Motor neuron (in vitro differentiated cells): ENCODE measurements at regions not wholly inside any gene's neighbourhood (a gene's known extent, or its start where the extent isn't known, plus 50 kb on each side); places are given as distances from the start of the nearest gene placed in this dataset.

ENCODE experiments used
- ATAC-seq, 8 experiments: fragments of 200-7000 bp; cut with Tn5 transposase; replicated peaks in 6 of 8; 2 replicates each; pipeline ENCODE4 v1.8.0; 2021; ENCODE audit warnings: mild to moderate bottlenecking in 8 of 8, moderate library complexity in 8 of 8
- H3K27ac ChIP-seq, 2 donors: fragments of 250-450 bp; sonication (Bioruptor Pico); 2 replicates each; pipeline ENCODE4 v1.9.0; 2021; ENCODE audit warnings: antibody characterized with exemption in 2 of 2, mild to moderate bottlenecking in 2 of 2, moderate library complexity in 1 of 2
- H3K4me1 ChIP-seq, 2 donors: fragments of 250-450 bp; sonication (Bioruptor Pico); replicated peaks in 1 of 2; 2 replicates each; pipeline ENCODE4 v1.6.1; 2021; ENCODE audit warnings: antibody characterized with exemption in 2 of 2, mild to moderate bottlenecking in 2 of 2, moderate library complexity in 1 of 2
- H3K4me3 ChIP-seq, 5 donors: fragments of 250-450 bp; sonication (Bioruptor Pico); 2 replicates each; pipeline ENCODE4 v1.9.0; 2021; ENCODE audit warnings: antibody characterized with exemption in 5 of 5, mild to moderate bottlenecking in 5 of 5, moderate library complexity in 4 of 5
- WGBS, 10 experiments: fragments of 450-650 bp; shearing (Covaris generic); methylation state at CpG; one replicate each; pipeline ENCODE4 v1.0.0; 2022; 5-methylcytosine and 5-hydroxymethylcytosine counted together
- in situ Hi-C, 9 experiments: fragments of 400-800 bp; cut with MboI; loops; one replicate each; pipeline ENCODE4 v1.15.0; 2021; ENCODE audit warnings: low sequenced_read_pairs in 9 of 9, low pct_unique_long_range_greater_than_20kb in 2 of 9; ENCODE audit not compliant: unreplicated experiment in 9 of 9

GRCh38 chr14:28896337-28896736 lies 129.8 kb downstream of the FOXG1 start:
- no peaks in the 10 kb centered on the region for H3K4me1 ChIP-seq
- in situ Hi-C loops, result no loop called here
- no peak overlapping the region for H3K27ac ChIP-seq
- ATAC-seq, result no peak
- no peak overlapping the region for H3K4me3 ChIP-seq

GRCh38 chr14:28901631-28902030 lies 135.0 kb downstream of the FOXG1 start:
- in situ Hi-C loops, result no loop called here
- ATAC-seq, result no peak
- Histone ChIP-seq H3K27ac (no peak overlapping the region), H3K4me3 (no peak overlapping the region), H3K4me1 (no peaks in the 10 kb centered on the region)
- 0 to 100% (median 61%) methylated on average over 1 of the region's 1 CpG; no CpG with 5 or more reads in 4 of the 10 experiments for WGBS, 10 experiments

- in situ Hi-C loops, result no loop called here
- Histone ChIP-seq H3K4me1 (no peaks in the 10 kb centered on the region), H3K4me3 (no peak overlapping the region), H3K27ac (no peak overlapping the region)
- 20 to 86% (median 69%) methylated on average over 1 to 2 of the region's 2 CpGs; no CpG with 5 or more reads in 1 of the 10 experiments for WGBS, 10 experiments
- ATAC-seq, result no peak
Measured at GRCh38 chr14:28902930-28903329, 136.3 kb downstream of the FOXG1 start.

GRCh38 chr14:28911521-28911920 lies 144.9 kb downstream of the FOXG1 start:
- H3K4me3 ChIP-seq, result no peak overlapping the region
- ATAC-seq, result no peak
- H3K27ac ChIP-seq, result no peak overlapping the region
- H3K4me1 ChIP-seq, result no peaks in the 10 kb centered on the region
- in situ Hi-C loops, result no loop called here

- in situ Hi-C loops, result no loop called here
- Histone ChIP-seq H3K4me1 (no peaks in the 10 kb centered on the region), H3K4me3 (no peak overlapping the region), H3K27ac (no peak overlapping the region)
- ATAC-seq, result no peak
- 16 to 94% (median 84%) methylated on average over 1 of the region's 1 CpG for WGBS, 10 experiments
Measured at GRCh38 chr14:28913056-28913455, 146.5 kb downstream of the FOXG1 start.

- in situ Hi-C loops, result no loop called here
- no peak overlapping the region for H3K4me3 ChIP-seq
- no peak overlapping the region for H3K27ac ChIP-seq
- ATAC-seq, result peak in 1 of 8 experiments; percentile 66
- H3K4me1 ChIP-seq, result no peaks in the 10 kb centered on the region
- 0 to 83% (median 20%) methylated on average over 1 of the region's 1 CpG; no CpG with 5 or more reads in 1 of the 10 experiments for WGBS, 10 experiments
Measured at GRCh38 chr14:28926122-28926521, 159.5 kb downstream of the FOXG1 start.

GRCh38 chr14:28931999-28932398 lies 165.4 kb downstream of the FOXG1 start:
- WGBS, 10 experiments, result 0 to 88% (median 52%) methylated on average over 1 to 2 of the region's 2 CpGs; no CpG with 5 or more reads in 2 of the 10 experiments
- no peak for ATAC-seq
- in situ Hi-C loops, result no loop called here
- Histone ChIP-seq H3K4me3 (no peak overlapping the region), H3K4me1 (no peaks in the 10 kb centered on the region), H3K27ac (no peak overlapping the region)

- no peak for ATAC-seq
- no peak overlapping the region for H3K4me3 ChIP-seq
- in situ Hi-C loops, result no loop called here
- H3K4me1 ChIP-seq, result no peaks in the 10 kb centered on the region
- no peak overlapping the region for H3K27ac ChIP-seq
Measured at GRCh38 chr14:28936601-28937000, 170.0 kb downstream of the FOXG1 start.

- no peak for ATAC-seq
- in situ Hi-C loops, result no loop called here
- WGBS, 10 experiments, result 0 to 100% (median 96%) methylated on average over 1 of the region's 1 CpG
Measured at GRCh38 chr14:28941758-28942157, 175.2 kb downstream of the FOXG1 start.

GRCh38 chr14:28944605-28945004 lies 178.0 kb downstream of the FOXG1 start:
- ATAC-seq, result peak in 4 of 8 experiments; percentile 35 to 75 (median 60)
- in situ Hi-C loops, result no loop called here
- H3K27ac ChIP-seq, result no peak overlapping the region

More at GRCh38 chr14:28941758-28942157, 175.2 kb downstream of the FOXG1 start:
- H3K27ac ChIP-seq, result no peak overlapping the region
- no peaks in the 10 kb centered on the region for H3K4me1 ChIP-seq
- H3K4me3 ChIP-seq, result no peak overlapping the region

GRCh38 chr14:28946267-28946666 lies 179.7 kb downstream of the FOXG1 start:
- Histone ChIP-seq H3K27ac (no peak overlapping the region), H3K4me3 (no peak overlapping the region), H3K4me1 (no peaks in the 10 kb centered on the region)
- no peak for ATAC-seq
- in situ Hi-C loops, result no loop called here
- whole genome bisulfite sequencing, 10 experiments, result 0 to 100% (median 50%) methylated on average over 1 of the region's 1 CpG; no CpG with 5 or more reads in 3 of the 10 experiments

More at GRCh38 chr14:28944605-28945004, 178.0 kb downstream of the FOXG1 start:
- H3K4me1 ChIP-seq, result no peaks in the 10 kb centered on the region
- WGBS, 10 experiments, result 21 to 92% (median 76%) methylated on average over 1 to 2 of the region's 2 CpGs; no CpG with 5 or more reads in 1 of the 10 experiments
- H3K4me3 ChIP-seq, result no peak overlapping the region

- WGBS, 10 experiments, result 17 to 100% (median 86%) methylated on average over 1 to 2 of the region's 2 CpGs; no CpG with 5 or more reads in 4 of the 10 experiments
- Histone ChIP-seq H3K4me1 (no peaks in the 10 kb centered on the region), H3K4me3 (no peak overlapping the region), H3K27ac (no peak overlapping the region)
- in situ Hi-C loops, result no loop called here
- no peak for ATAC-seq
Measured at GRCh38 chr14:28949503-28949902, 182.9 kb downstream of the FOXG1 start.

- Histone ChIP-seq H3K4me1 (no peaks in the 10 kb centered on the region), H3K4me3 (no peak overlapping the region), H3K27ac (no peak overlapping the region)
- WGBS, 10 experiments, result 44 to 100% (median 92%) methylated on average over 1 of the region's 1 CpG; no CpG with 5 or more reads in 2 of the 10 experiments
- in situ Hi-C loops, result loop anchor here in 1 of 9 experiments (25.0 kb wide), 1 partner anchor 165 kb away; no protein-coding TSS in a partner anchor
- ATAC-seq, result no peak
Measured at GRCh38 chr14:28952161-28952560, 185.6 kb downstream of the FOXG1 start.

GRCh38 chr14:28952666-28953065 lies 186.1 kb downstream of the FOXG1 start:
- no peak overlapping the region for H3K27ac ChIP-seq
- peak in 2 of 8 experiments; percentile 82 to 85 for ATAC-seq
- in situ Hi-C loops, result loop anchor here in 1 of 9 experiments (25.0 kb wide), 1 partner anchor 165 kb away; no protein-coding TSS in a partner anchor

More at GRCh38 chr14:28952666-28953065, 186.1 kb downstream of the FOXG1 start:
- Histone ChIP-seq H3K4me3 (no peak overlapping the region), H3K4me1 (no peaks in the 10 kb centered on the region)
